SH-SY5Y (cell line): ENCODE measurements at regions not wholly inside any gene's neighbourhood (a gene's known extent, or its start where the extent isn't known, plus 50 kb on each side); places are given as distances from the start of the nearest gene placed in this dataset.

Experiments used
- GATA2 ChIP-seq: IDR thresholded peaks from 2 replicates; pipeline ENCODE4 v1.6.1; 2011; ENCODE audit warnings: mild to moderate bottlenecking, low read depth, low read length
- GATA3 ChIP-seq: IDR thresholded peaks from 2 replicates; pipeline ENCODE4 v1.6.1; 2011; ENCODE audit warnings: low read depth, mild to moderate bottlenecking, low read length, moderate library complexity

GRCh38 chr1:244171241-244171985 lies 120.3 kb downstream of the ZBTB18 start:
- TF ChIP-seq GATA2 (no peak), GATA3 (no peak)
